HG02840 (cell line): ENCODE measurements at regions not wholly inside any gene's neighbourhood (a gene's known extent, or its start where the extent isn't known, plus 50 kb on each side); places are given as distances from the start of the nearest gene placed in this dataset.

ENCODE experiments used
- ATAC-seq: cut with Tn5 transposase; IDR thresholded peaks from one replicate; pipeline ENCODE4 v1.9.1; 2021; ENCODE audit warnings: mild to moderate bottlenecking, moderate library complexity, moderate number of reproducible peaks; ENCODE audit not compliant: unreplicated experiment, low FRiP score

- no peak for ATAC-seq
Measured at GRCh38 chr12:93149229-93149628, 220.1 kb upstream of the EEA1 start.

- no peak for ATAC-seq
Measured at GRCh38 chr12:93151079-93151762, 222.1 kb upstream of the EEA1 start.

- no peak for ATAC-seq
Measured at GRCh38 chr12:93152617-93153016, 223.5 kb upstream of the EEA1 start.

- ATAC-seq = no peak
Measured at GRCh38 chr12:93153321-93153720, 224.2 kb upstream of the EEA1 start.

- no peak for ATAC-seq
Measured at GRCh38 chr12:93154096-93154728, 223.5 kb upstream of the NUDT4 start.

- ATAC-seq = no peak
Measured at GRCh38 chr12:93154753-93155480, 222.8 kb upstream of the NUDT4 start.

- ATAC-seq = no peak
Measured at GRCh38 chr12:93156086-93156716, 221.5 kb upstream of the NUDT4 start.

- ATAC-seq = no peak
Measured at GRCh38 chr12:93157279-93157678, 220.4 kb upstream of the NUDT4 start.

GRCh38 chr12:93158065-93158843 is 219.5 kb upstream of the NUDT4 start:
- no peak for ATAC-seq

GRCh38 chr12:93163260-93164036 is 214.3 kb upstream of the NUDT4 start:
- no peak for ATAC-seq

GRCh38 chr12:93164103-93164880 is 213.4 kb upstream of the NUDT4 start:
- ATAC-seq = no peak

- no peak for ATAC-seq
Measured at GRCh38 chr12:93165384-93165932, 212.3 kb upstream of the NUDT4 start.

GRCh38 chr12:93166541-93167307 is 211.0 kb upstream of the NUDT4 start:
- peak; percentile 72 for ATAC-seq

- no peak for ATAC-seq
Measured at GRCh38 chr12:93167331-93167730, 210.4 kb upstream of the NUDT4 start.

GRCh38 chr12:93167841-93168492 is 209.8 kb upstream of the NUDT4 start:
- ATAC-seq = no peak

- no peak for ATAC-seq
Measured at GRCh38 chr12:93168751-93169150, 209.0 kb upstream of the NUDT4 start.

GRCh38 chr12:93169536-93169935 is 208.2 kb upstream of the NUDT4 start:
- ATAC-seq = no peak
